A673 (cell line): ENCODE measurements at regions not wholly inside any gene's neighbourhood (a gene's known extent, or its start where the extent isn't known, plus 50 kb on each side); places are given as distances from the start of the nearest gene placed in this dataset.

ENCODE experiments used
- BruUV-seq: library from RNA; stranded (reverse); fragments of 400-500 nt; replicated peaks from 2 replicates; lab custom pipeline; 2021; lab: Mats Ljungman, UMichigan
- CTCF ChIA-PET: fragments of 300-600 bp; sonication (Branson Sonifier 250); formaldehyde crosslinking; loops from one replicate; lab custom pipeline; 2022; ENCODE audit warnings: antibody characterized with exemption; lab: Charles Lee
- POLR2A ChIA-PET: fragments of 300-600 bp; sonication (Branson Sonifier 250); formaldehyde crosslinking; loops from one replicate; lab custom pipeline; 2022; ENCODE audit warnings: antibody characterized with exemption; ENCODE audit not compliant: low non-redundant PET; lab: Charles Lee
- DNase-seq: peaks from one replicate; pipeline ENCODE4 v3.0.0-alpha.2; 2015; ENCODE audit warnings: low spot score
- H3K27ac ChIP-seq: fragments of 200-600 bp; sonication (generic); 2 replicates; pipeline ENCODE4 v1.5.1; 2016; ENCODE audit warnings: mixed run types, low read depth, mild to moderate bottlenecking, mixed read lengths, antibody characterized with exemption, low read length; ENCODE audit not compliant: poor library complexity, severe bottlenecking
- H3K27me3 ChIP-seq: fragments of 200-600 bp; sonication (generic); replicated peaks from 2 replicates; pipeline ENCODE4 v1.6.1; 2017; ENCODE audit warnings: mixed run types, low read depth, mild to moderate bottlenecking, mixed read lengths, antibody characterized with exemption, low read length; ENCODE audit not compliant: insufficient read depth, poor library complexity
- H3K36me3 ChIP-seq: fragments of 200-600 bp; sonication (generic); 2 replicates; pipeline ENCODE4 v1.6.1; 2016; ENCODE audit warnings: mixed run types, mild to moderate bottlenecking, mixed read lengths, antibody characterized with exemption, low read length; ENCODE audit not compliant: insufficient read depth, poor library complexity, severe bottlenecking
- H3K4me1 ChIP-seq: fragments of 200-600 bp; sonication (generic); 2 replicates; pipeline ENCODE4 v1.6.1; 2017; ENCODE audit warnings: mixed run types, mild to moderate bottlenecking, mixed read lengths, antibody characterized with exemption, low read length; ENCODE audit not compliant: insufficient read depth, poor library complexity, severe bottlenecking
- H3K4me3 ChIP-seq: fragments of 200-600 bp; sonication (generic); 2 replicates; pipeline ENCODE4 v1.5.1; 2016; ENCODE audit warnings: low read depth, mixed run types, mild to moderate bottlenecking, mixed read lengths, low read length; ENCODE audit not compliant: poor library complexity, severe bottlenecking
- H3K9me3 ChIP-seq: fragments of 200-600 bp; sonication (generic); 2 replicates; pipeline ENCODE4 v1.6.1; 2016; ENCODE audit warnings: mixed run types, low read depth, mild to moderate bottlenecking, mixed read lengths, antibody characterized with exemption, low read length; ENCODE audit not compliant: poor library complexity, severe bottlenecking
- EZH2 ChIP-seq: fragments of 200-600 bp; sonication (generic); IDR thresholded peaks from 2 replicates; pipeline ENCODE4 v1.6.1; 2017; ENCODE audit warnings: borderline replicate concordance, low read depth, mild to moderate bottlenecking, mixed read lengths, antibody characterized with exemption, low read length; ENCODE audit not compliant: poor library complexity, severe bottlenecking
- intact Hi-C: fragments of 100-400 bp; cut with micrococcal nuclease; formaldehyde crosslinking; loops from one replicate; pipeline ENCODE4 v1.10.0; 2022; ENCODE audit not compliant: unreplicated experiment
- TF ChIP-seq, protein P1 (sequence below): fragments of 300-800, 200-600 bp; sonication (generic); conservative IDR thresholded peaks from 2 replicates; pipeline ENCODE4 v1.5.1; 2017; ENCODE audit warnings: low read depth, mild to moderate bottlenecking, antibody characterized with exemption, low read length, moderate library complexity, mixed read lengths

DNA sequence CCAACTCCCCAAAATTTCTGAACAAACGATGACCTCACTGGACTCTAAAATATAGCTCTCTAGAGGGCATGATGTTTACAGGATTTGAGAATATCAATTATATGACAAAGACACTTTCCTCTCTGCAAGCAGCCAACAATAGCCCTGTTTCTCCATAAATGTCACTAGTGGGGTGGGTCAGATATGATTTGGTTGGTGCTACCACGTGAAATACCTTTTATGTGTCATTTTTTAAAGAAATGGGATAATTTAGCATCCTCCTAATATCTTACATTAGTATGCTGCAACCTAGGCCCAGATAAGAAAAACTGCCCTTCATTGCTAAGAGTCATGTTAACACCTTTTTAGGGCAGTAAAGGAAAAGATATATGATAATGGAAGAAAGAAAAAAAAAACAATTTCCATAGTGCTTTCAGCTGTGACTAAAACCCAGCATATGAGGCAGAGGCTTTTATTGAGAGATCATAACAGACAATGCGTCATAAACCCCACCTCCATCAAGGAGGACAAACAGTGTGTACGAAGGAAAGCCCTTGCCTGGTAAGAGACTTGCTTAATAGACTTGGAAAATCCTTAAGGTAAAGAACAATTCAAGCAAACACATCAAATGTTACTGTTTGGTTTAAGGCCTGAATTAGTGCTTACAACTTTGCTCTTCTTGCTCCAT lies 372.4 kb upstream of the PAPPA start:
- Histone ChIP-seq H3K27me3 (no peaks in the 10 kb centered on the region), H3K4me3 (no peak overlapping the region), H3K9me3 (no peaks in the 10 kb centered on the region), H3K4me1 (no peaks in the 10 kb centered on the region), H3K36me3 (no peaks in the 10 kb centered on the region), H3K27ac (no peak overlapping the region)
- POLR2A ChIA-PET = no interaction called here
- no TSS peak for BruUV-seq
- CTCF ChIA-PET = no interaction called here
- intact Hi-C loops = no loop called here
- no peak for DNase-seq
- no peak for TF ChIP-seq EZH2
- TF ChIP-seq, protein P1, sequence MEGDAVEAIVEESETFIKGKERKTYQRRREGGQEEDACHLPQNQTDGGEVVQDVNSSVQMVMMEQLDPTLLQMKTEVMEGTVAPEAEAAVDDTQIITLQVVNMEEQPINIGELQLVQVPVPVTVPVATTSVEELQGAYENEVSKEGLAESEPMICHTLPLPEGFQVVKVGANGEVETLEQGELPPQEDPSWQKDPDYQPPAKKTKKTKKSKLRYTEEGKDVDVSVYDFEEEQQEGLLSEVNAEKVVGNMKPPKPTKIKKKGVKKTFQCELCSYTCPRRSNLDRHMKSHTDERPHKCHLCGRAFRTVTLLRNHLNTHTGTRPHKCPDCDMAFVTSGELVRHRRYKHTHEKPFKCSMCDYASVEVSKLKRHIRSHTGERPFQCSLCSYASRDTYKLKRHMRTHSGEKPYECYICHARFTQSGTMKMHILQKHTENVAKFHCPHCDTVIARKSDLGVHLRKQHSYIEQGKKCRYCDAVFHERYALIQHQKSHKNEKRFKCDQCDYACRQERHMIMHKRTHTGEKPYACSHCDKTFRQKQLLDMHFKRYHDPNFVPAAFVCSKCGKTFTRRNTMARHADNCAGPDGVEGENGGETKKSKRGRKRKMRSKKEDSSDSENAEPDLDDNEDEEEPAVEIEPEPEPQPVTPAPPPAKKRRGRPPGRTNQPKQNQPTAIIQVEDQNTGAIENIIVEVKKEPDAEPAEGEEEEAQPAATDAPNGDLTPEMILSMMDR = no peak

DNA sequence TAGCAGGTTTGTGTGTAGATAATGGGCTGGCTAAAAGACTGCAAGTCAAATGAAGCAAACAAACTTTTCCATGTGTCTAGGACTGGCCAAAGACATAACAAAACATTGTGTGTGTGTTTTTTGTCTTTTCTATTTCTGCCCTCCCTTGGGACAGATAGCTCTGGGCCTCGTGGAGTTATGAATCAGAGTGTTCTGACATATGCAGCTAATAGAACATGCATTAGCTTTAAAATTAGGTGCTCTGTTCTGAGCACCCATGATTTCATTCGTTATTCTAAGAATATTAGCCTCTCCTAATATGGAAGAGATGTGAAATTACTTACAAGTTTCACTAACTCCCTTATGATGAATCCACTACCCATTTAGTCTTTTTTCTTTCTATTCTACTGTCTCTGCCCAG lies 367.3 kb upstream of the PAPPA start:
- intact Hi-C loops = no loop called here
- H3K4me3 ChIP-seq = no peak overlapping the region
- H3K4me1 ChIP-seq = no peaks in the 10 kb centered on the region
- BruUV-seq = no TSS peak
- POLR2A ChIA-PET = no interaction called here
- no peaks in the 10 kb centered on the region for H3K27me3 ChIP-seq
- CTCF ChIA-PET = no interaction called here
- H3K36me3 ChIP-seq = no peaks in the 10 kb centered on the region
- DNase-seq = no peak
- H3K9me3 ChIP-seq = no peaks in the 10 kb centered on the region
- H3K27ac ChIP-seq = no peak overlapping the region
- no peak for TF ChIP-seq EZH2
- TF ChIP-seq, protein P1 = no peak

DNA sequence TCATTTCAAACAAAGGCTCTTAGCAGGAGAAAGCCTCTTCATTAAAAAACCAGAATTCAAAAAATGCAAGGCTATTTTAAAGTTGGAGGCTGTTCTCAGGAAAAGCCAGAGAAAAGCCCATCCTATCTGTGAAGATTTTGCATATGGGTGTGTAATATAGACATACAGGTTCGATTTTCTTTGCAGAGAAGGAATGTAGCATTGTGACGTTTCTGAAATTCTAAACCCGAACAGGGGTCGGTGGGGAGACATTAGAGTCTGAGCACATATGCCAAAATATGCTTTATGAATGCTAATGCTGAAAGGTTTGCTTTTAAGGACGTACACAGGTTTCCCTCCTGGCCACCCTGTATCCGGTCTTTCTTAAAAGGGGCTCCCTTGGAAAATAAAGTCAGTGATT lies 363.1 kb upstream of the PAPPA start:
- no TSS peak for BruUV-seq
- H3K36me3 ChIP-seq = no peaks in the 10 kb centered on the region

More for the DNA sequence above, 363.1 kb upstream of the PAPPA start:
- no peaks in the 10 kb centered on the region for H3K4me1 ChIP-seq
- CTCF ChIA-PET = no interaction called here
- no peak for TF ChIP-seq EZH2
- TF ChIP-seq, protein P1 = no peak
- H3K27me3 ChIP-seq = no peaks in the 10 kb centered on the region
- no peak overlapping the region for H3K4me3 ChIP-seq
- DNase-seq = no peak
- intact Hi-C loops = no loop called here
- H3K27ac ChIP-seq = no peak overlapping the region
- POLR2A ChIA-PET = no interaction called here
- no peaks in the 10 kb centered on the region for H3K9me3 ChIP-seq
